ENCODE measurements at regions not wholly inside any gene's neighbourhood (a gene's known extent, or its start where the extent isn't known, plus 50 kb on each side); places are given as distances from the start of the nearest gene placed in this dataset.

DNA sequence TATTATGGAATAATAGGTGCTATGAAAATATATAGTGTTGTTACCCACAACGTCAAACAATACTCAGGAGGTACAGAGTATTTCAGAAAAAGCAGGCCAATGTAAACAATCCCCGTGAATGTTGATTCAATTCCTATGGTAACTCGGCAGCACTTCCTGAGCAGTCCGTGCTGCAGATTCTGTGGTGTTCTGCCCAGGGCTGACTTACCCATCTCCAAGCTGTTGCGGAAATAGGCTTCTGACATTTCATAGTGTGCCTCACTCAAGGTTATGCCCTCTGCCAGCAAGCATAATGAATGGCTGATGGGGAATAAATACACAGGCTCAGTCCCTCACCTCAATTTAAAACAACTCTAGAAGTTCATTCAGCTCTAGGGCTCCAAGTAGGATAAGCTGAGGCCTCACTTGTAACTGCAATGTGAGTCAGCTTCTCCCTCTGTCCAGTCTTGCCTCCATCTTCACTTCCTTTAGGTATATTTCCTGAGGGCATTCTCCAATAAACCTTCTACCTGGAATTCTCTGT, 177.6 kb downstream of the GNAI1 start:
- H3K36me3 ChIP-seq, result no peaks in the 10 kb centered on the region
- TF ChIP-seq, protein P1, sequence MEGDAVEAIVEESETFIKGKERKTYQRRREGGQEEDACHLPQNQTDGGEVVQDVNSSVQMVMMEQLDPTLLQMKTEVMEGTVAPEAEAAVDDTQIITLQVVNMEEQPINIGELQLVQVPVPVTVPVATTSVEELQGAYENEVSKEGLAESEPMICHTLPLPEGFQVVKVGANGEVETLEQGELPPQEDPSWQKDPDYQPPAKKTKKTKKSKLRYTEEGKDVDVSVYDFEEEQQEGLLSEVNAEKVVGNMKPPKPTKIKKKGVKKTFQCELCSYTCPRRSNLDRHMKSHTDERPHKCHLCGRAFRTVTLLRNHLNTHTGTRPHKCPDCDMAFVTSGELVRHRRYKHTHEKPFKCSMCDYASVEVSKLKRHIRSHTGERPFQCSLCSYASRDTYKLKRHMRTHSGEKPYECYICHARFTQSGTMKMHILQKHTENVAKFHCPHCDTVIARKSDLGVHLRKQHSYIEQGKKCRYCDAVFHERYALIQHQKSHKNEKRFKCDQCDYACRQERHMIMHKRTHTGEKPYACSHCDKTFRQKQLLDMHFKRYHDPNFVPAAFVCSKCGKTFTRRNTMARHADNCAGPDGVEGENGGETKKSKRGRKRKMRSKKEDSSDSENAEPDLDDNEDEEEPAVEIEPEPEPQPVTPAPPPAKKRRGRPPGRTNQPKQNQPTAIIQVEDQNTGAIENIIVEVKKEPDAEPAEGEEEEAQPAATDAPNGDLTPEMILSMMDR (IDR thresholded peaks at IDR 0.05; ENCODE audit: low read depth, low read length), result no peak
- H3K27me3 ChIP-seq (ENCODE audit: insufficient read depth, low read depth, severe bottlenecking), result no peaks in the 10 kb centered on the region
- H3K9me3 ChIP-seq (ENCODE audit: severe bottlenecking), result no peaks in the 10 kb centered on the region
- no peak for DNase-seq
- H3K27ac ChIP-seq, result no peak overlapping the region
- no peak overlapping the region for H3K4me3 ChIP-seq (ENCODE audit: low read depth, low read length)

DNA sequence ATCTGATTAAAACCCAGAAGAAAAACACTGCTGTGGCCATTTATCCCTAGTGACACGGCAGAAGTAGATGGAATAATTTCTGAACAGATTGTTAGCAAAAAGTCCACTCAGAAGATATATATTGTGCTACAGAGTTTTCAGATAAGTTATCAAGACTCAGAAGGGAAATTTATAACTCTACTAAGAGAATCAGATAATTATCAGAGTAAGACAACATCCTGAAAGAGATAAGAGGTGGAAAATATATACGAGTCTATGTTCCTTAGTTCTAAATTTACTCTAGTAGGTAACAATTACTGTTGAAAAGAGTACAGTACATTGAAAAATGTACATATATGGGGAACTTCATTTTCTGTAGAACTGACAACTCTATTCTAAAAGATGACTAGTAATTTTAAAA, 176.7 kb downstream of the GNAI1 start:
- Histone ChIP-seq H3K27ac (no peak overlapping the region), H3K27me3 (ENCODE audit: insufficient read depth, low read depth, severe bottlenecking) (no peaks in the 10 kb centered on the region)
- TF ChIP-seq, protein P1 (IDR thresholded peaks at IDR 0.05; ENCODE audit: low read depth, low read length), result no peak

DNA sequence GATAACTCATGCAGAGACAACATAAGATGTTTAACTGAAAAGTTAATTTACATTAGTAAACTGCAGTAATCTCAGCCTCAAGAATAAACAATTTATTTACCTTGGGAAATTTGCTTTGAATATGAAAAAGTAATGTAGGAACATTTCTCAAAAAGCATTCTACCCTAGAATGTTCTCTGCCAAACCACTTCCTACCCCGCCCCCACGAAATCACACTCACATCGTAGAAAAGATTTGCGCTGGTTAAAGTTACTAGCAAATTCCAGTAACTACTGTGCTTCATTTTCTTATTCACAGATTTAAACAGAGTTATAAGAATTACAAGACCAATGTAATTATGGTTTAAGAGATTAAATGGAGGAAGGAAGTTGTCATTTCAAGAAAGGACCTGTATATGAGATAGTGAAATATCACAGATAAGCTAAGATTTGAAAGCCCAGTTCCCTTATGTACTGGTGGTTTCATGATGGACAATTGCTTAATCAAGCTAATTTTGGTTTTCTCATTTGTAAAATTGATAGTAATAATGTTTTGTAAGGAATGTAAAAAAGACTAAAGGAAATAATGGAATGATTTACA, 175.4 kb downstream of the GNAI1 start:
- H3K9me3 ChIP-seq (ENCODE audit: severe bottlenecking), result no peaks in the 10 kb centered on the region
- H3K4me3 ChIP-seq (ENCODE audit: low read depth, low read length), result no peak overlapping the region
- no peak for DNase-seq
- H3K36me3 ChIP-seq, result no peaks in the 10 kb centered on the region
- TF ChIP-seq, protein P1 (IDR thresholded peaks at IDR 0.05; ENCODE audit: low read depth, low read length), result no peak
- H3K27me3 ChIP-seq (ENCODE audit: insufficient read depth, low read depth, severe bottlenecking), result no peaks in the 10 kb centered on the region
- H3K27ac ChIP-seq, result no peak overlapping the region

More for the DNA sequence above, 176.7 kb downstream of the GNAI1 start:
- no peak for DNase-seq
- Histone ChIP-seq H3K9me3 (ENCODE audit: severe bottlenecking) (no peaks in the 10 kb centered on the region), H3K36me3 (no peaks in the 10 kb centered on the region), H3K4me3 (ENCODE audit: low read depth, low read length) (no peak overlapping the region)

DNA sequence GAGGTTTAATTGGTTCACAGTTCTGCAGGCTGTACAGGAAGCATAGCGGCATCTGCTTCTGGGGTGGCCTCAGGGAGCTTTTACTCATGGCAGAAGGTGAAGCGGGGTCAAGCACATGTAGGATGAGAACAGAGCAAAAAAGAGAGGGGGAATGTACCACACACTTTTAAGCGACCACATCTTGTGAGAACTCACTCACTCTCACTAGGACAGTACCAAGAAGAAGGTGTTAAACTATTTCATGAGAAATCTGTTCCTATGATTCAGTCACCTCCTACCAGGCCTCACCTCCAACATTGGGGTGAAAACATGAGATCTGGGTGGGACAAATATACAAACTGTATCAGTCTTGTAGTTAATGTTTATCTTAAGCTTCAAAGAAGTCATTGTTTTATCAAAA, 174.7 kb downstream of the GNAI1 start:
- no peaks in the 10 kb centered on the region for H3K27me3 ChIP-seq (ENCODE audit: insufficient read depth, low read depth, severe bottlenecking)
- TF ChIP-seq, protein P1 (IDR thresholded peaks at IDR 0.05; ENCODE audit: low read depth, low read length), result no peak
- no peak overlapping the region for H3K4me3 ChIP-seq (ENCODE audit: low read depth, low read length)
- no peaks in the 10 kb centered on the region for H3K9me3 ChIP-seq (ENCODE audit: severe bottlenecking)
- no peaks in the 10 kb centered on the region for H3K36me3 ChIP-seq
- H3K27ac ChIP-seq, result no peak overlapping the region
- DNase-seq, result no peak

DNA sequence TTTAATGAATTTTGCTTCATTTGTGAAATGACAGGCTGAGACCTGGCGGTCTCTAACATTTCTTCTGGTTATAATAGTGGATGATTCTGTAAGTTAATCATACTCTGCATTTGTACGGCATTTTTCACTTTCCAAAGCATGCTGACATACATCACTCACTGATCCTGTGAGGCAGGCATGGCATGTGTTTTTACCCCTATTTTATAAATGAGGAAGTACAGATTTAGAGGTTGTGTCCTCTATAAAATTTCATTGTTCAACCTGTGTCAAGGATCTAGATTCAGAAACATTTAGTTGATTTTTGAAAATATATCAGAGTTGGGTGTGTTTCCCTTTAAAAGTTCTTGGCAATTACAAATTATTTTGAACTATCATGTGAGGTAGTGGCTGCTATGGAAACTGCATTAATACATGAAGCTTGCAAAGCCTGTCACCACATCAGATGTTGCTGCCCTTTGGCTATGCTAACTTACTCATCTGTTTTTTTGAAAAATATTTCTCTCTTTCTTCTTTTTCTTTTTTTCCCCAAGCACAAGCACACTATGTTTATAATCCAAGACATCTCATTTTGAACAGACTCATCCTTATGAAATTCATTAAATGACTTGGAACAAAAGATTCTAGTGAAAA, 172.7 kb downstream of the GNAI1 start:
- Histone ChIP-seq H3K27ac (no peak overlapping the region), H3K36me3 (no peaks in the 10 kb centered on the region), H3K9me3 (ENCODE audit: severe bottlenecking) (no peaks in the 10 kb centered on the region), H3K27me3 (ENCODE audit: insufficient read depth, low read depth, severe bottlenecking) (no peaks in the 10 kb centered on the region), H3K4me3 (ENCODE audit: low read depth, low read length) (no peak overlapping the region)
- DNase-seq, result no peak
- TF ChIP-seq, protein P1 (IDR thresholded peaks at IDR 0.05; ENCODE audit: low read depth, low read length), result no peak

Measured in WERI-Rb-1 (cell line).